H1 (cell line): ENCODE measurements at regions not wholly inside any gene's neighbourhood (a gene's known extent, or its start where the extent isn't known, plus 50 kb on each side); places are given as distances from the start of the nearest gene placed in this dataset.

Source experiments
- CTCF ChIA-PET: fragments of 300-600 bp; sonication (Branson Sonifier 250); formaldehyde crosslinking; loops from one replicate; lab custom pipeline; 2021; ENCODE audit not compliant: partially characterized antibody; lab: Charles Lee
- POLR2A ChIA-PET: fragments of 300-600 bp; sonication (Branson Sonifier 250); formaldehyde crosslinking; loops from one replicate; lab custom pipeline; 2021; ENCODE audit warnings: inconsistent platforms; ENCODE audit not compliant: partially characterized antibody; lab: Charles Lee
- DNase-seq, 2 experiments: peaks; one replicate each; pipeline versions ENCODE4 v3.0.0 to v3.0.0-alpha.2; 2010 to 2022; ENCODE audit warnings: low spot score in 2 of 2, low read depth in 1 of 2, mixed read lengths in 1 of 2
- FAIRE-seq: peaks from 2 replicates; lab custom pipeline; 2011; peaks lifted over from hg19 to GRCh38; lab: Jason Lieb, UNC
- H2AFZ ChIP-seq: 2 replicates; pipeline ENCODE4 v1.8.1; 2012; ENCODE audit warnings: low read length, inconsistent platforms
- H2AK5ac ChIP-seq: 2 replicates; pipeline ENCODE4 v1.6.1; 2013; ENCODE audit warnings: low read depth, low read length
- H2BK120ac ChIP-seq: replicated peaks from 2 replicates; pipeline ENCODE3; 2013; ENCODE audit warnings: low read depth, low read length, inconsistent platforms
- H2BK12ac ChIP-seq: 2 replicates; pipeline ENCODE4 v1.6.1; 2013; ENCODE audit warnings: low read depth, low read length
- H2BK15ac ChIP-seq: 2 replicates; pipeline ENCODE4 v1.6.1; 2013; ENCODE audit warnings: low read length
- H2BK20ac ChIP-seq: 2 replicates; pipeline ENCODE4 v1.6.1; 2013; ENCODE audit warnings: low read length
- H2BK5ac ChIP-seq: 2 replicates; pipeline ENCODE4 v1.6.1; 2013; ENCODE audit warnings: low read depth, low read length
- H3K14ac ChIP-seq: 2 replicates; pipeline ENCODE4 v1.6.1; 2013; ENCODE audit warnings: inconsistent platforms; ENCODE audit not compliant: insufficient read length
- H3K18ac ChIP-seq: 2 replicates; pipeline ENCODE4 v1.6.1; 2013; ENCODE audit warnings: low read length; ENCODE audit errors: extremely low read depth
- H3K23ac ChIP-seq: 2 replicates; pipeline ENCODE4 v1.6.1; 2013; ENCODE audit warnings: inconsistent platforms; ENCODE audit not compliant: insufficient read length
- H3K23me2 ChIP-seq: 2 replicates; pipeline ENCODE4 v1.6.1; 2013; ENCODE audit warnings: low read depth, low read length
- H3K27ac ChIP-seq: 2 replicates; pipeline ENCODE4 v1.6.1; 2011; ENCODE audit warnings: low read depth, low read length, inconsistent platforms
- H3K27me3 ChIP-seq, 4 experiments: replicated peaks in 1 of 4; 1 replicate in 1 of 4; 2 replicates in 3 of 4; pipeline versions ENCODE4 v1.6.1 to v1.8.1; 2011 to 2013; ENCODE audit warnings: low read length in 3 of 4, mild to moderate bottlenecking in 3 of 4, inconsistent platforms in 2 of 4, mixed read lengths in 2 of 4, moderate library complexity in 1 of 4; ENCODE audit not compliant: control insufficient read depth in 3 of 4, insufficient read depth in 3 of 4; ENCODE audit errors: extremely low read depth in 1 of 4
- H3K36me3 ChIP-seq, 4 experiments: 2 replicates each; pipeline versions ENCODE4 v1.6.1 to v1.8.1; 2011 to 2013; ENCODE audit warnings: mild to moderate bottlenecking in 4 of 4, low read length in 3 of 4, moderate library complexity in 2 of 4, control low read depth in 1 of 4, inconsistent platforms in 1 of 4; ENCODE audit not compliant: insufficient read depth in 4 of 4, control insufficient read depth in 2 of 4
- H3K4ac ChIP-seq: replicated peaks from 2 replicates; pipeline ENCODE3; 2013; ENCODE audit warnings: low read length, low read depth, mixed read lengths, inconsistent platforms; ENCODE audit not compliant: insufficient read length
- H3K4me1 ChIP-seq, 4 experiments: replicated peaks in 1 of 4; 1 replicate in 1 of 4; 2 replicates in 3 of 4; pipeline versions ENCODE4 v1.6.1 to v1.8.1; 2011 to 2013; ENCODE audit warnings: low read length in 3 of 4, inconsistent platforms in 2 of 4, mixed read lengths in 1 of 4; ENCODE audit not compliant: insufficient read depth in 4 of 4, control insufficient read depth in 3 of 4
- H3K4me2 ChIP-seq, 2 experiments: 2 replicates each; pipeline versions ENCODE4 v1.6.1 to v1.8.1; 2011 to 2013; ENCODE audit warnings: low read depth in 2 of 2, low read length in 2 of 2, control low read depth in 1 of 2, inconsistent platforms in 1 of 2, mild to moderate bottlenecking in 1 of 2; ENCODE audit not compliant: insufficient read depth in 1 of 2
- H3K4me3 ChIP-seq, 4 experiments: fragments of 200-600, 300-600 bp in 1 of 4; sonication (generic), shearing (Covaris generic), sonication (Bioruptor Twin) in 1 of 4; 2 replicates each; pipeline versions ENCODE4 v1.5.1 to v1.8.1; 2011 to 2016; ENCODE audit warnings: low read length in 4 of 4, low read depth in 3 of 4, control low read depth in 2 of 4, inconsistent platforms in 2 of 4, mild to moderate bottlenecking in 2 of 4, mixed read lengths in 1 of 4, moderate library complexity in 1 of 4; ENCODE audit not compliant: insufficient read depth in 2 of 4; ENCODE audit errors: extremely low read depth in 1 of 4
- H3K56ac ChIP-seq: replicated peaks from 2 replicates; pipeline ENCODE3; 2013; ENCODE audit warnings: low read depth, mild to moderate bottlenecking, mixed read lengths, low read length, inconsistent platforms; ENCODE audit not compliant: insufficient read length
- H3K79me1 ChIP-seq: 2 replicates; pipeline ENCODE4 v1.6.1; 2013; ENCODE audit warnings: low read depth, low read length, control low read depth
- H3K79me2 ChIP-seq, 2 experiments: 2 replicates each; pipeline versions ENCODE4 v1.6.1 to v1.8.1; 2012 to 2013; ENCODE audit warnings: low read length in 2 of 2, mild to moderate bottlenecking in 2 of 2, inconsistent platforms in 1 of 2; ENCODE audit not compliant: insufficient read depth in 2 of 2, control insufficient read depth in 1 of 2
- H3K9ac ChIP-seq, 4 experiments: replicated peaks in 1 of 4; 1 replicate in 1 of 4; 2 replicates in 3 of 4; pipeline versions ENCODE4 v1.6.1 to v1.8.1; 2011 to 2013; ENCODE audit warnings: low read depth in 3 of 4, low read length in 3 of 4, control low read depth in 2 of 4, mild to moderate bottlenecking in 2 of 4, moderate library complexity in 2 of 4, inconsistent platforms in 1 of 4; ENCODE audit errors: extremely low read depth in 1 of 4
- H3K9me3 ChIP-seq, 2 experiments: 2 replicates each; pipeline versions ENCODE4 v1.6.1 to v1.8.1; 2012 to 2013; ENCODE audit warnings: mild to moderate bottlenecking in 2 of 2, moderate library complexity in 2 of 2, control low read depth in 1 of 2, inconsistent platforms in 1 of 2, low read depth in 1 of 2, low read length in 1 of 2, mixed read lengths in 1 of 2; ENCODE audit not compliant: insufficient read depth in 2 of 2
- H4K20me1 ChIP-seq, 2 experiments: replicated peaks in 1 of 2; 2 replicates each; pipeline versions ENCODE3 to v1.8.1; 2011 to 2013; ENCODE audit warnings: inconsistent platforms in 2 of 2, low read length in 2 of 2, mild to moderate bottlenecking in 1 of 2; ENCODE audit not compliant: insufficient read depth in 2 of 2, control insufficient read depth in 1 of 2
- H4K5ac ChIP-seq: 2 replicates; pipeline ENCODE4 v1.6.1; 2013; ENCODE audit warnings: low read length, low read depth, mixed read lengths, inconsistent platforms; ENCODE audit not compliant: insufficient read length
- H4K8ac ChIP-seq: 2 replicates; pipeline ENCODE4 v1.8.0; 2013; ENCODE audit warnings: mild to moderate bottlenecking, moderate library complexity, low read length, inconsistent platforms; ENCODE audit not compliant: insufficient read depth; ENCODE audit errors: extremely low read depth
- H4K91ac ChIP-seq: replicated peaks from 2 replicates; pipeline ENCODE3; 2013; ENCODE audit warnings: low read length, mixed read lengths, inconsistent platforms; ENCODE audit not compliant: insufficient read length
- ASH2L ChIP-seq: fragments of 200-600, 300-600 bp; sonication (generic); IDR thresholded peaks from one replicate; pipeline ENCODE4 v1.7.1; 2017; ENCODE audit warnings: low read length
- CBX8 ChIP-seq: fragments of 300-800, 300-1000 bp; sonication (generic); IDR thresholded peaks from 2 replicates; pipeline ENCODE4 v1.7.1; 2016; ENCODE audit warnings: low read depth, low read length, borderline replicate concordance
- EP300 ChIP-seq, 2 experiments: IDR thresholded peaks; 1 replicate in 1 of 2; 2 replicates in 1 of 2; pipeline ENCODE4 v1.6.1; 2011 to 2012; ENCODE audit warnings: low read depth in 2 of 2, low read length in 2 of 2, mild to moderate bottlenecking in 2 of 2, borderline replicate concordance in 1 of 2, inconsistent platforms in 1 of 2, moderate library complexity in 1 of 2
- USF2 ChIP-seq: IDR thresholded peaks from 2 replicates; pipeline ENCODE4 v1.6.1; 2011; ENCODE audit warnings: low read length, improper control_type of control experiment
- WGBS, 2 experiments: shearing (Covaris generic) in 1 of 2; methylation state at CpG; one replicate each; pipeline versions ENCODE4 v1.1.6 to v1.1.7; 2013 to 2015; ENCODE audit warnings: low lambda C conversion rate in 2 of 2, mixed read lengths in 2 of 2, inconsistent platforms in 1 of 2, low coverage in 1 of 2, missing lambda C conversion rate in 1 of 2; ENCODE audit not compliant: insufficient replicate concordance in 2 of 2, insufficient coverage in 1 of 2, insufficient read length in 1 of 2; ENCODE audit errors: extremely low coverage in 1 of 2, missing lambda C conversion rate in 1 of 2; 5-methylcytosine and 5-hydroxymethylcytosine counted together

DNA sequence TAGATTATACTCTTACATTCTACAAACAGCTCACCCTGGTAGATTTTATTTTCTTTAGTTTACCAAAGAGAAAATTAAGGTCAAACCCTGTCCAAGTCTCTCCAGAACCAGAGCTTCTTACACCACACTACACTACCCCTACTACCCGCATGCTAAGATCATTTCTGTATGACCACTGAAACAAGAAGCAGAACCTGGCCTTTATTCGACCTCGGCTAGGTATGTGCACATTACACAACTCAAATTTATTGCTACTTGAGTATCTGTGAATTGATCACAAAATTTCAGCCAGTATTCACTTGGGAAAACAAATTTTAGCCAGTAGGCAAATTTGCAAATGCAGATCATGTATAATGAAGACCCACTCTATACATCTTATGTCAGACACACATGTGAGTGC is 2437.0 kb downstream of the PCDH9 start:
- Histone ChIP-seq H4K5ac (no peak overlapping the region), H3K27ac (no peak overlapping the region), H3K79me1 (no peaks in the 10 kb centered on the region), H2BK120ac (no peak overlapping the region), H4K8ac (no peak overlapping the region), H3K4me2 (no peak overlapping the region), H3K18ac (no peak overlapping the region), H3K4me3 (no peak overlapping the region), H2BK20ac (no peak overlapping the region), H4K20me1 (no peaks in the 10 kb centered on the region), H3K79me2 (no peaks in the 10 kb centered on the region), H3K9ac (no peak overlapping the region), H3K4me1 (no peaks in the 10 kb centered on the region), H3K23ac (no peak overlapping the region), H2BK5ac (no peak overlapping the region), H3K4ac (no peak overlapping the region), H3K23me2 (no peaks in the 10 kb centered on the region), H3K36me3 (no peaks in the 10 kb centered on the region), H3K56ac (peak overlapping the region; percentile 69), H3K27me3 (no peaks in the 10 kb centered on the region), H2AFZ (no peak overlapping the region), H2AK5ac (no peak overlapping the region), H4K91ac (no peak overlapping the region), H3K14ac (no peak overlapping the region), H3K9me3 (no peaks in the 10 kb centered on the region), H2BK15ac (no peak overlapping the region), H2BK12ac (no peak overlapping the region)
- TF ChIP-seq ASH2L (no peak), EP300 (IDR thresholded peaks at IDR 0.05; ENCODE audit: borderline replicate concordance in 1 of 2, low read depth in 2 of 2, low read length in 2 of 2) (no peak), USF2 (no peak), CBX8 (no peak)
- DNase-seq (no peak), FAIRE-seq (no peak)
- 98% methylated on average over 3 of the region's 3 CpGs; no CpG with 5 or more reads in 1 of the 2 experiments for WGBS, 2 experiments
- ChIA-PET POLR2A (no interaction called here), CTCF (no interaction called here)
